Daoy (cell line): ENCODE measurements at regions not wholly inside any gene's neighbourhood (a gene's known extent, or its start where the extent isn't known, plus 50 kb on each side); places are given as distances from the start of the nearest gene placed in this dataset.

ENCODE experiments used
- DNase-seq: peaks from one replicate; pipeline ENCODE4 v3.0.0-alpha.2; 2015; ENCODE audit warnings: low read depth

- DNase-seq: no peak
Observed at GRCh38 chr7:26487780-26488515, 196.3 kb downstream of the SNX10 start.

DNA sequence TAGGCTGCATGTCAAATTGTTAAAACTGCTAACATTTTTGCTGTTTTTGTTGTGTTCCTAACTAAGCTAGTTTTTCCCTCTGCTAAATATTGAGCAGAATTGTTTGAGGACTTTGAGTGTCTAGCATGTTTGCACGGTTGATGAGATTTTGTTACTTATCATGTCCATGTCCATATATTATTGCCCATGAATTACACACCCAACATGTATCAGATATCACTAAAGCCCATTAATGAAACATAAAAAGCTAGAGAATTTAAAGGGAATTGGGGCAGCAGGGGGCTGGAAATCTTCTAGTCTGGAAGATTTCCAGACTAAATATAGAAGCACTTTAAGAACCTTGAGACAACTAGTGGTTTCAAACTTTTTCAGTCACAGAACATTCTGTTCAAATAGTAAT is 197.7 kb downstream of the SNX10 start:
- DNase-seq: no peak

DNA sequence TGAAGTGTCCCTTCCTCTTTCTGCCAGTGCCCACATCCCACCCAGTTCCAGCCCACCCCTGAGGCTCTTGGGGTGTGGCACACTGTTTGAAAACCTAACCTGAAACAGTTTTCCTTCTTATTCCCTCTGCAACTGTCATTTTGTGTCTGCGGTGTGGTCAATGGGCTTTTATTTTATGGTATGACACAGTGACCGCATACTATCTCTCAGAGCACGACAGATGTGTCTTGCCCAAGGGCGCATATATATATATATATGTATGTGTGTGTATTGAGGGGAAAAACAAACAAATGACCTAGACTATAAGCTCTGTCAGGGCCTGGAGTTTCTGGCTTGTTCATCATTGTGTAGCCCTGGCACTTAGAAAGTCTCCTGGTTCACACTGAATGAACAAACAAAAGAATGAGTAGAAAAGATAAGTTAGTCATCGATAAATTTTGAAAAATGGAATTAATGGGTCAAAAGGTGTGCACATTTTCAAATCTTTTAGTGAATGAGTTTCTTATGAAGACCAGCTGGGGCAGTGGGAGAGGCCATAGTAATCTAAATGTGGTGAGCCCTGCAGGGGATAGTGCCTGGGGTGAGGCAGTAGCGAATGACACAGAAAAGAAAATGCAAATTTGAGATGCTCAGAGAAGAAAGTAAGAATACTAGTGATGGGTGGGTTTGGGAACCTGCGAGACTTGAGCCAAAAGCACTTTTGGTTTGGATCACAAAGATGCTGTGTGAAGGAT is 198.4 kb downstream of the SNX10 start:
- DNase-seq: no peak

GRCh38 chr7:26490640-26491624 is 199.3 kb downstream of the SNX10 start:
- DNase-seq: no peak

DNA sequence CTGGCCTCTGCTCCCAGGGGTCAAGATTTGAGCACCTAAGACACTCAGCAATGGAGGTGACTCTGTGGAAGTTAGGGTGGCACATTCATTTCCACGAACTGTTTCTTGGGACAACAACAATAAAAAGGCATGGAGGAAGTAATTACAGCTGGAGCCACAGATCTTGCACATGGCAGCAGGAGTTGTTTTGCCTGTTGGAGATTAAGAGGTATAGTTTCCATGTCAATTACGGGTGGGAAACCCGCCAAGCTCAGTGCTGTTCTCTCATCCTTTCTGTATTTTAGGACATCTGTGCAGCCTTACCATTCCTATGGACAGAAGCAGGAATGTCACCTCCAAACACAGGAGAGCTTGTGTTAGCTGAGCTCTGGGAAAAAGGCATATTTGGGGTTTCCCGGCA is 201.2 kb downstream of the SNX10 start:
- DNase-seq: no peak

- no peak for DNase-seq
Observed at GRCh38 chr7:26493737-26494428, 202.2 kb downstream of the SNX10 start.

GRCh38 chr7:26495569-26495968 is 203.9 kb downstream of the SNX10 start:
- DNase-seq: no peak

DNA sequence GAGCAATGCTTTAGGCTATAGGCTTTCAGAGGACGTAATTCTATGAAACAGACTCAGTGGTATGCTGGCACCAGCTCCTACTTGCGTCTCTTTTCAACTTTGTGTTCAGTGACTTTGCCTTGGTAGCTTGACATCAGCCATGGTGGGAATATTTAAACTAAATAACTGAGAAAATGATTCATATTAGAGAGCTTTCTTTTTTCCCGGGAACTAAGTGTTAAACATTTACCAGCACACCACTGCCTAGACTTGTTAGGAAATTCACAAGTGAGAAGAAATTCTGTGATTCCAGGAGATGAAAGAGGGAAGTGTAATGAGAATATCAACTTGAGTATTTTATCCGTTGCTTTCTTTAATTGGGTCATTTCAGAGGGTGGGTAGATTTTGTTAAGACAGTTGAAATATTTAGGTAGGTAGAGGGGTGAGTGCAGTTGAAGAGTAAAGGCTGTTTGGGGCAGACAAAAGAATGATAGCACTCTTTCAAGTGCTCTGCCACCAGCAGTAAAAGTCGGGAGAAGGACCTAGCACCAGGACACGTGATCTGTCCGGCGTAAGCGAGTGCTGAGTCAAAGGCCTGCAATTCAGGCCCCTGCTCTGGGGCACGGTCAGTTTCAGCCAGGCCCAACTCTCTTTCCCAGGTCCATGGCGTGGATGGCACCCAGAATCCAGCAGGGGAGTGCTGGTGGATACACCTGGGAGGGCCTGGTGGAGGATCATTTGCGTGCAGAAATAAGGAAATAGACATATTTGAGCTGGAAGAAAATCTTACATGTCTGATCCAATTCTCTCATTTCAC is 206.3 kb downstream of the SNX10 start:
- no peak for DNase-seq

GRCh38 chr7:26499315-26499897 is 207.7 kb downstream of the SNX10 start:
- no peak for DNase-seq

- DNase-seq: peak; percentile 42
Observed at GRCh38 chr7:26500749-26501352, 209.2 kb downstream of the SNX10 start.

- DNase-seq: no peak
Observed at GRCh38 chr7:26504411-26505120, 212.9 kb downstream of the SNX10 start.

DNA sequence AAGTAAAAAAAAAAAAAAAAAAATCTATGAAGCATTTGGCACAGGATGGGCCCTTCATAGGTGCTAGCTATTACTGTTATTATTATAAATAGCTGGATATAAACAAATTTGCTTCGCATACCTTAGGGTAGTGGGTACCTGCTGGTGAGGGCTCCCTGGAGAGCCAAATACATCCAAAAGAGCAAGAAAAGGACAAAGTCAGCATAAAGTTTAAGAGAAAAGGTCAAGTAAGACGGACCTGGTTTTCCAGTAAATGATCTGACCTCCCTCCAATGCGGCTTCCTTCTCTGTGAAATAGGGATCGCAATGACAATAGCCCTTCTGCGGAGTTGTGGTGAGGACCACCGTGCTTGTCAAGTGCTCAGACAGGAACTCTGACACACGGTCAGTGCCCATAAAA is 214.5 kb downstream of the SNX10 start:
- DNase-seq: no peak

DNA sequence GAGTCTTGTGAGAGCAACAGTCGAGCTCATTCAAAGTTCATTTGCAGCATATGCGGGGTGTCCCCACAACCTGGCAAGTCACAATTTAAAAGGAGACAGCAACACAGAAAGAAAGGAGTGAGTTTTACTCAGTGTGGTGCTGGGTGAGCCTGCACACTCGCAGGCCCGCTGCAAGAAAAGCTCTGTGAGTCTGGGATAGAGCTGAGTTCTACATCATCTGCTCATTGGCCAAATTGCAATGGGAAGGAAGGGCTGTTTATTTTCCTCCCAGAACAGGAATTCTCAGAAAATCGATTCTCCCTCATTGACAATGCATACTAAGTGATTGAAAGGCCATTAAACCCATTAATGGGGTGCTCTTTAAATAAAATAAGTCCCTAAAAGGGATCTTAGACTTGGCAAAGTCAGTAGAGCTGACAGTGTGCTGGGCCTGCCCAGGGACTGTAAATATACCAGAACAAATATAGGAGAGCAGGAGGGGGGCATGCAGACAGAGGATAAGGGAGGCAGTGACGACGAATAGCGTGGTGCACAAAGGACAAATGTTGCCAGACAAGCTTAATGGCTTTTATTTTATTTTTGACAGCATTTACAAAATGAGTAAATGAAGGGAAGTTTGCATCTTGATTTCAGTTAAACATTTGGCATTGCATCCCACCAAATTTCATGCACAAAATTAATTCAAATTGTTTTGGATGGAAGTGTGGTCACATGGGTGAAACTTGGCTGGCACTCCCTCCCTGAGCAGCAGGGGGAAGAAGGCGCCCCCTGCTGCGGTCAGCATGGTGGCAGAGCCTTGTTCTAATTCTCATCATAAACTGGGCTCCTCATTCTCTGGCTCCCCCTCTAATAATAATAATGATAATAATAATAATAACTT is 215.7 kb downstream of the SNX10 start:
- DNase-seq: no peak

- DNase-seq: no peak
Observed at GRCh38 chr7:26508481-26508880, 216.8 kb downstream of the SNX10 start.

DNA sequence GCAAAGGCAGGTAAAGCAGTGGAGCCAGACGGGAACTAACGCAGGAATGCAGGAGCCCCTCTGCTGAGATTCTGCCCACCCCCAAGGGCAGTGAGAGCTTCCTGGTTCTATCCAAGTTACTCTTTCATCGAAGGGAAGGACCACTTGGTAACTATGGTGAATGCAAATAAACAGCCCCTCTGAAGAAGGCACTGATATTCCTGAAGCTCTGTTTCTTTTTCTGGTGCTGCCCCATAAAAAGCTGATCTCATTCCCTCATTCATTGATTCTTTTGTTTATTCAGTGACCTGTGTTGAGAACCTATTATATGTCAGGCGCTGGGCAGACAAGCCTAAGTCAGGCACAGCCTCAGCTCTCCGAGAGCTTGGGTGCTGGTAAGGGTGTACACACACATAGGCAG is 217.3 kb downstream of the SNX10 start:
- DNase-seq: no peak

- no peak for DNase-seq
Observed at GRCh38 chr7:26510231-26510957, 218.7 kb downstream of the SNX10 start.

GRCh38 chr7:26511866-26512265 is 220.2 kb downstream of the SNX10 start:
- DNase-seq: no peak

- DNase-seq: no peak
Observed at GRCh38 chr7:26512737-26513136, 221.1 kb downstream of the SNX10 start.
